ENCODE measurements at regions not wholly inside any gene's neighbourhood (a gene's known extent, or its start where the extent isn't known, plus 50 kb on each side); places are given as distances from the start of the nearest gene placed in this dataset.

DNA sequence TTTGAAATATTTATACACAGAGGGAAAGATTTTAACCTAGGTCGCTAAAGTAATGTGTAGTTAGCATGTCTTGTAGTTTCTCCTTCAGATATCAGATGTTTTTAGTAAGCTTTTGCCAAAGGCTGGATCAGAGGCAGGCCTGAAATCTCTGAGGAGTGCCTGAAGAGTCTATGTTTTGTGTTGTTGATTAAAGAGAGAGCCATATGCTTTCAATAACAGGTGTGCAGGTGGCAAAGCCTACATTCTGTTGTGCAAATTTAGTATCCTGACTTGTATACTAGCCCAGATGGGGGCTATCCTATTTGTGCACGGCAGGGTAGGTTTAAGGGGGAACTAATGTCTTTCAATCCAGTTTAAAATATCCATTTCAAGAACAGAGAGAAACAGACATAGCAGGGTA, 167.1 kb upstream of the ATXN1 start:
- TF ChIP-seq, protein P1, sequence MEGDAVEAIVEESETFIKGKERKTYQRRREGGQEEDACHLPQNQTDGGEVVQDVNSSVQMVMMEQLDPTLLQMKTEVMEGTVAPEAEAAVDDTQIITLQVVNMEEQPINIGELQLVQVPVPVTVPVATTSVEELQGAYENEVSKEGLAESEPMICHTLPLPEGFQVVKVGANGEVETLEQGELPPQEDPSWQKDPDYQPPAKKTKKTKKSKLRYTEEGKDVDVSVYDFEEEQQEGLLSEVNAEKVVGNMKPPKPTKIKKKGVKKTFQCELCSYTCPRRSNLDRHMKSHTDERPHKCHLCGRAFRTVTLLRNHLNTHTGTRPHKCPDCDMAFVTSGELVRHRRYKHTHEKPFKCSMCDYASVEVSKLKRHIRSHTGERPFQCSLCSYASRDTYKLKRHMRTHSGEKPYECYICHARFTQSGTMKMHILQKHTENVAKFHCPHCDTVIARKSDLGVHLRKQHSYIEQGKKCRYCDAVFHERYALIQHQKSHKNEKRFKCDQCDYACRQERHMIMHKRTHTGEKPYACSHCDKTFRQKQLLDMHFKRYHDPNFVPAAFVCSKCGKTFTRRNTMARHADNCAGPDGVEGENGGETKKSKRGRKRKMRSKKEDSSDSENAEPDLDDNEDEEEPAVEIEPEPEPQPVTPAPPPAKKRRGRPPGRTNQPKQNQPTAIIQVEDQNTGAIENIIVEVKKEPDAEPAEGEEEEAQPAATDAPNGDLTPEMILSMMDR (IDR thresholded peaks at IDR 0.05) = no peak
- TF ChIP-seq ZFX (IDR thresholded peaks at IDR 0.05; ENCODE audit: borderline replicate concordance) = no peak

All from 22Rv1 (cell line).